AG09309 (cell line): ENCODE measurements at regions not wholly inside any gene's neighbourhood (a gene's known extent, or its start where the extent isn't known, plus 50 kb on each side); places are given as distances from the start of the nearest gene placed in this dataset.

Experiments used
- DNase-seq: peaks from one replicate; pipeline ENCODE4 v3.0.0-alpha.2; 2010; ENCODE audit warnings: low read depth
- H3K4me3 ChIP-seq: 2 replicates; pipeline ENCODE4 v1.5.1; 2011; ENCODE audit warnings: mild to moderate bottlenecking, low read depth, low read length, moderate library complexity; ENCODE audit not compliant: control insufficient read depth
- CTCF ChIP-seq: IDR thresholded peaks from 2 replicates; pipeline ENCODE4 v1.5.1; 2011; ENCODE audit warnings: mild to moderate bottlenecking, low read depth, low read length, inconsistent platforms; ENCODE audit not compliant: insufficient read depth, control insufficient read depth; ENCODE audit errors: missing control alignments

- TF ChIP-seq CTCF: no peak
- no peak for DNase-seq
- H3K4me3 ChIP-seq: no peak overlapping the region
Measured at GRCh38 chr3:473033-473800, 276.7 kb downstream of the CHL1 start.

GRCh38 chr3:474828-475227, 278.3 kb downstream of the CHL1 start:
- no peak for DNase-seq
- TF ChIP-seq CTCF: no peak
- H3K4me3 ChIP-seq: no peak overlapping the region

- DNase-seq: no peak
- no peak overlapping the region for H3K4me3 ChIP-seq
- no peak for TF ChIP-seq CTCF
Measured at GRCh38 chr3:480070-480469, 283.5 kb downstream of the CHL1 start.

- DNase-seq: no peak
- TF ChIP-seq CTCF: no peak
- no peak overlapping the region for H3K4me3 ChIP-seq
Measured at GRCh38 chr3:481111-481510, 284.5 kb downstream of the CHL1 start.

GRCh38 chr3:481680-482079, 285.1 kb downstream of the CHL1 start:
- no peak for TF ChIP-seq CTCF
- no peak for DNase-seq
- H3K4me3 ChIP-seq: no peak overlapping the region

GRCh38 chr3:482479-482878, 285.9 kb downstream of the CHL1 start:
- DNase-seq: no peak
- H3K4me3 ChIP-seq: no peak overlapping the region
- no peak for TF ChIP-seq CTCF

GRCh38 chr3:484341-484740, 287.8 kb downstream of the CHL1 start:
- no peak for TF ChIP-seq CTCF
- no peak overlapping the region for H3K4me3 ChIP-seq
- no peak for DNase-seq
